ENCODE measurements at regions not wholly inside any gene's neighbourhood (a gene's known extent, or its start where the extent isn't known, plus 50 kb on each side); places are given as distances from the start of the nearest gene placed in this dataset.

DNA sequence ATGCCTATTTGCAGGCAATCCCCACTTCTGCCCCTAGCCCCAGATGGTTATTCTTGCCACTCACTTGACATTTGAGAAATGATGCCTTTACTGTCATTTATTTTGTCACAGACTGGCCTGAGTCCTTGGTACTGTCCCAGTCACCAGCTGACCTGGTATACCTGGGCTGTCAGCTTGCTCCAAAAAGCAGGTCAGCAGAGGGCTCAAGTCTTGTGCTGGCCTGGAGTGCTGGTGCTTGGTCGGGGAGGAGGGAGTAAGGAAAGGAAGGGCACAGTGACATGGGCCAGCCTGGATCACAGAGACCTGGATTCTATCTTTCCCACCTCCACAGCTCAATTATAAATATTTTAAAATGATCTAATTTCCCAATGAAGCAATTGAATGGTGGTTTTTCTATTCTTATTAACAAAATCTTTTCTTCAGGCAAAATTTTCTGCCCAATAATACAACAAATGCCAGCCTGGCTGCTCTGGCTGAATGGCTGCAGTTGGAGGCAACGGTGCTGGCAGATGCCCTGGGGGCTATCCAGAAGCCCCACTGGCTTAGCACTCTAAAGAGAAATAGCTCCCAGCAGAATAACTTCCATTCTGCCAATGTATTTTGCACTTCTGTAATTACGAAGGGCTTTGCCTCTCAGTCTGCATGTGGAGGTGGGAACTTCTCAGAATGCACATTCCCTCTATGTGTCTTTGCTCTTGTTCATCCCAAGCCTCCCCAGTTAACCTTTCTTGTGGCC lies 160.6 kb downstream of the GADD45G start:
- DNase-seq (ENCODE audit: extremely low read depth, low read depth, low spot score), result no peak

DNA sequence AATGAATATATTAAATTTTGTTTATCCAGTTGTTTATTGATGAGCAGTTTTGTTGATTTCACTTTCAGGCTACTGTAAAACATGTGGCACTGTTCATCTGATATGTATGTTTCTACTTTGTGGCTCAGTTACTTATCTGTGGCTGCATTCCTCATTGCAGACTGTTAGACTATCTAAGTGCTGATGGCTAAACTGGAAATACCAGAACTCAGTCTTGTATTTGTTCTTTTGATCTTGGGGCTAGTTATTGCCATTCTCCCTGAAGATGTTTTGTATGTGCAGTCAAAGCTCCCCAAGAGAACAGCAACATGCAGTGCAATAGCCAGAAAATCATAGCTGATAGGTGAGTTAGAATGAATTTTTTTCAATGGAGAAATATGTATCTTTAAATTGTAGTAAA lies 162.2 kb downstream of the GADD45G start:
- no peak for DNase-seq (ENCODE audit: extremely low read depth, low read depth, low spot score)

DNA sequence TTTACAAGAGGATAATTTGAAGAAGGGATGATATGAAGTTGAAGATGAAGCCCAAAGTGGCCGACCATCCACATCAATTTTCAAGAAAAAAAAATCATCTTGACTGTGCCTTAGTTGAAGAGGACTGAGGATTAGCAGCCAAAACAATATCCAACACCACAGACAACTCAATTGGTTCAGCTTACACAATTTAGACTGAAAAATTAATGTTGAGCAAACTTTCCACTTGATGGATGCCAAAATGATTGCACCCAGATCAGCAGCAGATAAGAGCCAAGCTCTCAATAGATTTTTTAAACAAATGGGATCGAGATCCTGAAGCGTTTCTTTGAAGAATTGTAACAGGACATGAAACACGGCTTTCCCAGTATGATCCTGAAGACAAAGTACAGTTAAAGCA lies 163.2 kb downstream of the GADD45G start:
- DNase-seq (ENCODE audit: extremely low read depth, low read depth, low spot score), result no peak

DNA sequence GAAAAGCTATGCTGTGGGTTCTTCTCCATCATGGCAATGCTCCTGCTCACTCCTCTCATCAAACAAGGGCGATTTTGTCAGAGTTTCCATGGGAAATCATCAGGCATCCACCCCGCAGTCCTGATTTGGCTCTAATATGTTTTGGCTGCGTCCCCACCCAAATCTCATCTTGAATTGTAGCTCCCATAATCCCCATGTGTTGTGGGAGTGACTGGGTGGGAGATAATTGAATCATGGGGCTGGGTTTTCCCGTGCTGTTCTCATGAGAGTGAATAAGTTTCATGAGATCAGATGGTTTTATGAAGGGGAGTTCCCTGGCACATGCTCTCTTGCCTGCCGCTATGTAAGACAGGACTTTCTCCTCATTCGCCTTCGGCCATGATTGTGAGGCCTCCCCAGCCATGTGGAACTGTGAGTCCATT lies 163.8 kb downstream of the GADD45G start:
- no peak for DNase-seq (ENCODE audit: extremely low read depth, low read depth, low spot score)

DNA sequence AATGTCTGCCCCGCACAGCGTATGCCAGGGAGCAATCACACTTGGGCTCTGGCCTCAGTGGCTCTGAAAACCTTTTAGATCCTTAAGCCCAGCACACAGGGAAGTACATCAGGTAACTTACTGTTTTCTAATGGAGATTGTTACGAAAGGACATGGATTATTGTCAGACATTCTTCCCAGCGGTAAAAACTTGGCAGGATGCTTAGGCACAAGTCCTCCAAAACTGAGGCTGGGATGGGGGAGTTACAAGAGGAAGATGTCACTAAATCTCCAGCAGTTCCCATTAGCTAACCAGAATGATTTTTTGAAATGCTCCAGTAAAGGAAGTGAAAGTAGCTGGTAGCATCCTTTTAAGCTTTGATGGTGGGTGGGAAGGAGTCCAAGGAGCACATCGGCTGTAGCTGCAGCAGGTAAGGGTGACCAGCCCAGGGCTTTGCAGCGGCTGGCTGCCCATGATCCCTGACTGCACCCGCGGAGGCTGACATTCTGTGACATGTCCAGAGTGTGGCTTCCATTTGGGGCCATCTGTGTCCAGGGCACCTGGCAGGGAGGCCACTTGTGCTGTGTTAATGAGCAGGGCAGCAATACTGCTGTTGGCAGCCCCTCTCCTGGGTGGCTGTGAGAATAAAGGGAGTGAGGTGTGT lies 165.8 kb downstream of the GADD45G start:
- DNase-seq (ENCODE audit: extremely low read depth, low read depth, low spot score), result no peak

DNA sequence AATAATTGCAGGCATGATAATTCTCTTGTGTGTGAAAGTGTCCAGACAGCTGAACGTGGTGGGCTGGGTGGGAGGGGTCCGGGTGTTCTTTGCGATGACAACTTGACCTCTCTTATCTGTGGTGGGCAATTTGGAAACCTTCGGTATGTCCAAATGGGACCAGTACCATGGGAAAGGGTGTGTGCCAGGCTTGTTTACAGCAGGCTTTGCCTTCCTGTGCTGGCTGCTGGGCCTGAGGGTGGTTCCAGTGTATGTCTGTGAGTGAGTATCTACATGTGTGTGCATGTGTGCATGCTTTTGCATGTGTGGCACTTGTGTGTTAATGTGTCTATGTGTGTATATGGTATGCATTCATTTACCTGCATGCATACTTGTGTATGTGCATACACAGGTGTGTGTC lies 166.4 kb downstream of the GADD45G start:
- no peak for DNase-seq (ENCODE audit: extremely low read depth, low read depth, low spot score)

DNA sequence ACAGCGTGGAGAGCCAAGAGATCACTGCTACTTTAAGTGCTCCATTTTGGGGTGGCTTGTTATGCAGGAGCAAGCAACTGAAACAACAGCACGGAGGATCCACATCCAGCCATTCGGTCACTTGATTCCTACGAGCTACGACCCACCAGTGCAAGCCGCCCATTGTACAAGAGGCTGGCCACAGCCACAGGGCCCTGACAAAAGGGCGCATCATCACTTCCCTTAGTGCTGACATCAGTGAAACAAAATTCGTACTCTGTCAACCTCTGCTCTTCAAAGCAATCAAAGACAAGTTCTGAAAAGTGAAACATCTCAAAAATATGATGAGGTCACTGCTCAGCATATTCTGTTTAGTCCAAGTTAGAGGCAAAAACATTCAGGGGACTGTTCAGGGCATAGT lies 168.4 kb downstream of the GADD45G start:
- no peak for DNase-seq (ENCODE audit: extremely low read depth, low read depth, low spot score)

DNA sequence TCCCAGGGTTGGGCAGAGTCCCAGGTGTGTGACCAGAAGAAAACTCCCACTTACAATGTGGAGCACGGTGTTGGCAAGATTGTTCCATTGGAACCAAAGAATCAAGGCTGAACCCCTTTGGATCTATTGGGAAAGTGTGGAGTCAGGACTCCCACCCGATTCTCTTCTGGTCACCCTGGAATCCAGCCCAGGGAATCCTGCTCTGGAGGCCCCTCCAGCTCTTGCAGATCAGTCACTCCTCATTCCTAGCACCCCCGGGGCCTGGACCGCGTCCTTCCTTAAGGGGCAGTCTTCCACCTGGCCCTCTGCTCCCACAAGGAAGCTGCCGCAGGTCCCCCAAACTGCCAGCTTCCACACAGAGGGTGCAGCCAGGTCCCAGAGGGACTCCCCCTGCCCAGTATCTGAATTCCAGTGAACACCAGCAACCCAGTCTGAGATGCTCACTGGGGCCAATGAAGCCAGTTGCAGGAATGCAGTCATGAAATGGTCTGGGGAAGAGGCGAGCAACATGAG lies 170.1 kb downstream of the GADD45G start:
- no peak for DNase-seq (ENCODE audit: extremely low read depth, low read depth, low spot score)

DNA sequence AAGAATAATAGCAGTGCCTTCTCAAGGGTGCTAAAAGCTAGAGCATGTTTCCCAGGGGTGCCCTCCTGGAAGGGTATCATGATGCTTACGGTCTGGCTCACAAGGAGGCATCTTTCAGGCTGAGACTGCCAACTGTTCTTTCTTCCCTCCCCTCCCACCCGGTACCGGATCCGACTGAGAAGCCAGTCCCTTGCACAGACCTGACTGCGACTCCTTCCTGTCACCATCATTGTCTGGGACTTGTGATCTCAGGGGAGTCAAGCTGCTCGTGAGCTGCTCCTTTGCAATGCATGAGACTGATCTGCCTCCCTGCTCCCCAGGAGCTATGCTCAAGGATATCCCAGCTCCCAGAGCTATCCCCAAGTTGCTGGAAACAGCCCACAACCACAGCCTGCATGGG lies 170.8 kb downstream of the GADD45G start:
- no peak for DNase-seq (ENCODE audit: extremely low read depth, low read depth, low spot score)

DNA sequence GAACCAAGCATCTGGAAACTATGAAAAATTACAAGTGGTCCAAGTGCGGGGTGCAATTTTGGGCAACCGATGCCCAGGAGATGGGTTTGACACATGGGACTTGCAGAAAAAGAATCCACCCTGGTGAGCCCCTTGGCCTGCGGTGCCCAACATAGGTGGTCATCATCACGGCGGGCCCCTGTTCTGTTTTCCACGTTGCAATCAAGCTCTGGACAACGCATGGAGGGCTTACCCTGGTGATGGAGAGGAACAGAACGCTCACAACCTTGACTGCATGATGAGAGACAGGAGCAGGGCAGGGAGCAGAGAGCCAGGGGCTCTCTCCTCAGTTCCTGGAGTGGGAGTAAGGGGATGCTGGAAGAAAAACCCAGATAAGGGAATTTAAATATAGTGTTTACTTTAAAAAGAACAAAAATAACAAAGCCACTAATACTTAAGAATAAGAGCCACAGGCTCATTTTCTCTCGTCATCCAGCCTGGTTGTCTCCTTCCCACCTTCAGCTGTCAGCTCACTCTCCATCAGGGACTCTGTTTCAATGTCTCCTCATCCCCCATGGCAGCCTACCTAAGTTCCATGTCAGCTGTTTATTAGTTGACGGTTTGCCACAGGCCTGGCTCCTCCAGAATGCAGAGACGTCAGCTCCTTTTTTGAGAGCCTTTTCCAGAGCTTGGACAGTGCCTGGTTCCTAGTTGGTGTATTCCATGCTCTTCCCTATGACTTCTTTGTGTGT lies 172.1 kb downstream of the GADD45G start:
- DNase-seq (ENCODE audit: extremely low read depth, low read depth, low spot score), result no peak

DNA sequence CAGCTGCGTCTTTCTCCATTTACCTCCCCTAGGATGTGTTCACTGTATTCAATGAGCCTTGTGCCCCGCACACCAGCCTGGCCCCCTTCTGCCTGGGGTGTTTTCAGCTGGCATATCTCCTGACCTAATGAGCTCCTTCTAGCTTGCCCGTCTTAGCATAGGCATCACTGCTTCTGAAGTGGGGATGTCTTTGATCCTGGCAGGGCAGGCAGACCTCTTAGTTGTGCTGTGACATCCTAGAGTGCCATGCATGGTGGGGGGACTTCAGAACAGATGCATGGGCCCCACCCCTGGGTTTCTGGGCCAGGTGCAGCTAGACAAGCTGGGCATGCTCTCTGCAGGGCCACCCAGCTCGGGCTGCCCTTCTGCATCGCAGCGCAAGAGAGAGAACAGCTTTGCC lies 172.7 kb downstream of the GADD45G start:
- DNase-seq (ENCODE audit: extremely low read depth, low read depth, low spot score), result no peak

DNA sequence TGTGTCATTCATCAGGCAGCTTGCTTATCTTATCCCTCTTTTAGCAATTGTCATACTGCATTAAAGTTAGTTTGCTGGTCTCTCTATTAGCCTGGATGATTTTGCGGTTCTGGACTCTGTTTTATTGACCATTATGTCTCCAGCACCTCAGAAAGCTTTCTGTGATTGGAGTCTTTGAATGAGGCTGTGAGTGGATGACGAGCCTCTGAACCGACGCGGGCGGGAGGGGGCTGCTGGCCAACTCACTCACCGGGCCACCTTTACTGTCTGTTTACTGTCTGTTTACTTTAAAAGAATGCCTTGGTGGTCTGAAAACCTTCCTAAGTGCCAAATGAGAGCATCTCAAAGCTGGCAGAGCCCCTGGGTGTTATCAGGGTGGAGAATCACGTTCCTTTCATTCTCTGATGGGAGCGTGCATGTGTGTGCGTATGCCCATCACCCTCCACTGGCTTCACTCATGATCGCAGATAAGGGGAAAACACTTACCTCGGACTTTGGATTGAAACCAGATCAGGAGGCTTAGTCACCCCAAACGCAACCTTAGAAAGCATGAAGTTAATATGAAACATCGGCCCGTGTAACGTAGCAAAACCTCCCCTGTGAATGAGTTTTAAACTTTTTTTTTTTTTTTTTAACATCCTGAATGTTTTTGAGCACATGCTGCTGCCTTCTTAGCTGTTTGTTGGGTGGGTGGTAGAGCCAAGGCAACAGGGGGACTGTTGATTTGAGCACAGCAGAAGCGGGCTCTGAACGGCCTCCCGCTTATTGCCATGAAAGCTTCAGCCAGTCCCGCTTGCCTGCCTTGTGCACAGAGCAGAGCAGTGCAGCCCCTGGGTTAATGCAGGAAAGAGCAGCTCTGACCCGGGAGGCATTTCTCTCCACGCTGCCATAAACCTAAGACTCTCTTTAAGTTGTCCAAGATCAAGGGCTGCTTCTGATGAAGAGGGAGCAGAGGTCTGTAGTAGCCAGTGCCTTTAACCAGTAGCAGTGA lies 173.6 kb downstream of the GADD45G start:
- DNase-seq (ENCODE audit: extremely low read depth, low read depth, low spot score), result no peak

DNA sequence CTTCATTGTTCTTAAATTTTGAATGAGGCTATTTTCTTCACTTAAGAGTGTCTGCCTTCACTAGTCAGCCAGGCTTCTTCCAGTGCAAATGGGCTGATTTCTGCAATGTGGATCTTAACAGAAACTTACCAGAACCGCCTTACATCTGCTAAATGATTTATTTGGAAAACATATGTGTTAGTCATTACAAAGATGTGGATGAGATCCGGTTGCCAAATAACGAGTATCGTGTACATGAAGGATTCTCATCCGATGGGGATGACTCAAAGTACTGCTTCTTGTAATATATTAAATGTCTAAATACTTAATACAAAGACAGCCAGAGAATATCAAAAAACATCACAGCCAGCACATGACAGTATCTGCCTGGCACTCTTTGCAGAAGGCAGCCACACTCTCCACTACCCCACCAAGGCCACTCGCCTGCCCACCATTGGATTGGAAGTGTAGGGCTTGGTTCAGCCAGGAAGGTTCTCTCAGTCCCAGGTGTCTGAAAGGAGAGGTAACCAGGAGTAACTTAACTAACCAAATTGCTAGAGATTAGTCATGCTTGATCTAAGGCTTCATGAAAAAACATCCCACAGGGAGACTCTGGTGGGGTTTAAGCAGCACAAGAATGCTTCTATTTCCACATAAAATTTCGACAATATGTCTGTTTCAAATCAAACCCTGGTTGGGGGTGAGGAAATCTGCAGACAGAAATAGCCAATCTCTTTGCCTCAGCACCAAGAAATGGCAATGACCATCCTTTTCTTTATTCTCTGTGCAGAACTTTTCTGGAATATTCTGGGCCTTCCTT lies 174.8 kb downstream of the GADD45G start:
- no peak for DNase-seq (ENCODE audit: extremely low read depth, low read depth, low spot score)

DNA sequence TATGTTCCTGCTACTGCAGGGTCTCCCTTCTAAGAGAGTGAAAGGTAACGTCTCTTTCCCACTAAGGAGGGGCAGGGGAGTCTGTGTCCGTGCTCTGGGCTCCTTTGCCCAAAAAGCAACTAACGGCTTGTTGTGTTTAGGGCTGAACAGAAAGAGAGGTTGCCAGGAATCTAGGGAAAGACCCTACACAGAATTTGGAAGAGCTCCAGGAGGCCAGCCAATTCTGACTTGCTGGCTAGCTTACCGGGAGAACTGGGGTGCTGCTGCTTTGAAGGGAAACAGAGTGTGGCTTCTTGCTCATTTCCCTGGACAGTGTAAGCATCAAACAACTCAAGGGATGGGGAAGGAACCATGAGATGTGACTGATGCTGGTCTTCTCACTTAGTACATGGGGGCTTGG lies 176.1 kb downstream of the GADD45G start:
- DNase-seq (ENCODE audit: extremely low read depth, low read depth, low spot score), result no peak

DNA sequence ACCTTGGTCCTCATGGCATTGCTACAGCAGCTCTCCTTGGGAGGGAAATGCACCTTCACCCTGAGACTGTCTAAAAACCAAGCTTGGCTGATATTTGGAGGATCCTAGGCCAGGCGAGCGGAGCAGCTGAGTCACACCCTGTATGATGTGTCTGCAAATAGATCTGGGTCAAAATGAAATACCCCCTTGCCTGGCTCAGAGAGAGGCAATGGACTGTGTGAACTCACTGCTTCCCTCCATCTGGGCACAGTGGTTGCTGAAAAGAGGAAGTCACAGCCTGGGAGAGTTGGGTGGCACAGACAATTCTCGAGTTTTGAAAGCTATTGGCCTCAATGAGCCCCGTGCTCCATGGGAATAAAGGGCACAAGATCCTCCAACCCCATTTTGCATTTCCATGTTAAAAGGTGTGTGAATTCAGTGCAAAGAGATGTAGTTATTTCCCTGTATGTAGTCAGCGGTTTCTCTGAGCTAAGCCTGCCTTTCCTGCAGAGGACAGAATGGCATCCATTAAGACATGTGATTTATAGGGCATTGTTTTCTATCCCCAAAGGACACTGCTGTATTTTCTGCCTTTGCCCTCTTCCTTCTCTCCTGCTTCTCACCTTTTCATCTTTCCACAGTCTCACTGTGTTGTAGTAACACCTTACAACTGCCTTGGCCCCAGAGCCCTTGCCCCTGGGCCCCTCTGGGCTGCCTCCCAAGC lies 177.2 kb downstream of the GADD45G start:
- no peak for DNase-seq (ENCODE audit: extremely low read depth, low read depth, low spot score)

DNA sequence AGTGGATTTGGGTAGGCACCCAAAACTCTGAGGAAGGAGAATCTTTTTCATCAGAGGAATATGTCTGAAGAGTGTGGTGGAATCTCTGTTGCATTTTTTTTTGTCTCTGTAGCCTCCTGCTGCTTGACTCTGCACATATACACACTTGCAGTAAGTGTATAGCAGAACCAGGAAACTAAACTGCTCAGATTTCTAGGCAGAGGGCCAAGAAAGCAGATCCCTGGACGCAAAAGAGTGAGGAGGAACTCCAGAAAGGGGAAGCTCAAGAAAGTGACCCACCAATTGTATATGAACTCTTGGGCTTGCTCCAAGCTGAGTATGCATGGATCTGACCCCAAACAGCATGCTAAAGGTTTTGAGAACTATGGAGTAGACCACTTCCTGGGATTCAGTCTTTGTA lies 181.8 kb downstream of the GADD45G start:
- no peak for DNase-seq (ENCODE audit: extremely low read depth, low read depth, low spot score)

DNA sequence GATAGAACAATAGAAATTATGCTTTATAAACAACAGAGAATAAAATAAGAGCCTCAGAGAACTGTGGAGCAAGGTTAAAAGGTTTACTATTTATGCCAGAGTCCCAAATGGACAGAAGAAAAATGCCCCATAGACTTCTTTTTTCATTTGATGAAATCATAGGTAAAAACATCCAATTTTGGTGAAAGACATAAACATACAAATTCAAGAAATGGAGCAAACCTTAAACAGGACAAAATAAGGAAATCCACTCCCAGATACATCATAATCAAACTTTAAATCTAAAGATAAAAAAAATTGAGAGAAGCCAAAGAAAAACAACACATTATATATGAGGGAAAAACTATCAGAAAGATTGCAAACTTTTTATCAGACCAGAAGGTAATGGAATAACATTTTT lies 182.8 kb downstream of the GADD45G start:
- DNase-seq (ENCODE audit: extremely low read depth, low read depth, low spot score), result no peak

DNA sequence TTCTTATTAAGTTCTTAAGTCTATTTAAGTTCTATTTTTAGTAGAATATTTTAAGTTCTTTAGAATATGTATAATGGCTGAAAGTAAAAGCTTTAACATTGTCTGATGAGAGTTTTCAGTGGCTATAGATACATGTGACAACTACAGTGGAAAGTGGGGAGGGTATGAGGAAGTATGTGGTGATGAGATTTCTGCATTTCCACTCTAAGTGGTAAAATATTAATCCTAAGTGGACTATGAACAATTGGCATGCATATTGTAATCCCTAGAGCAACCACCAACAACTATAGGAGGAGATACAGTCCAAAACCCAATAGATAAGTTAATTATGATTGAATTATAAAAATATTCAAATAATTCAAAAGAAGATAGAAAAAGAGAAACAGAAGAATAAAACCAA lies 183.6 kb downstream of the GADD45G start:
- no peak for DNase-seq (ENCODE audit: extremely low read depth, low read depth, low spot score)

DNA sequence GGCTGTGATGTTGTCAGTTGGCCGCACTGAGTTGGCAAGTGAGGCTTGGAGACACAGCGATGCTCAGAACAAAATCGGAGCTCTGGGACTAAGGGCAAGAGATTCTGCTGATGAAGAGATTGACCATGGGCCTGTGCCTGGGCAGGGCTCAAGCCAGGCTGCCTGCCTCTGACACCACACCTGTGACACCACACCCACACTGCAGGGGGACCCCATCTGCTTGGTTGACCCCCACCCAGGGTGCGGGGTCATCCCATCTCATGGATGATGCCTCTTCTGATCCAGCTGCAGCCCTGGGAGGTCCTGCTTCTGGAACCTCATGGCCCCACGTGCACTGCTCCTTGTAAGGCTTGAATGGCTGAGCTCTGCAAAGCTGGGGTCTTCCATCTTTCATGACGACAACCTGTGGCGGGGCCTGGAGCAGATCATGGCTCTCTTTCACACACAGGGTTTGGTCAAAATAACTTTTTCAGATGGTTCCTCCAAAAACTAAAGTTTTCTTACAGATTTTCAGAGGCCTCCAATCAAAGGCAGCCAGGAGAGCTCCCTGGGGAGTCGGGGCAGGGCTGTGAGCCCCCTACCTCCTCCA lies 185.2 kb downstream of the GADD45G start:
- no peak for DNase-seq (ENCODE audit: extremely low read depth, low read depth, low spot score)

Measured in glomerular endothelial cell (primary cell).